ENCODE measurements at regions not wholly inside any gene's neighbourhood (a gene's known extent, or its start where the extent isn't known, plus 50 kb on each side); places are given as distances from the start of the nearest gene placed in this dataset.

DNA sequence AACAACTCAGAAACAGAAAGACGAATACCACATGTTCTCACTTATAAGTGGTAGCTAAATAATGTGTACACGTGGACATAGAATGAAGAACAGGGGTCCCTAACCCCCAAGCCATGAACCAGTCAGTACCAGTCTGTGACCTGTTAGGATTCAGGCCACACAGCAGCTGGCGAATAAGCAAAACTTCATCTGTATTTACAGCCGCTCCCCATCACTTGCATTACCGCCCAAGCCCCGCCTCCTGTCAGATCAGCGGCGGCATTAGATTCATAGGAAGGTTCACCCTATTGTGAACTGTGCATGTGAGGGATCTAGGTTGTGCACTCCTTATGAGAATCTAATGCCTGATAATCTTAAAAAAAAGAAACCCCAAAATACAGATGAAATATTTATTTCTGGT lies 1128.7 kb downstream of the NLGN4X start:
- H3K9me3 ChIP-seq (ENCODE audit: severe bottlenecking): no peaks in the 10 kb centered on the region
- TF ChIP-seq, protein P1, sequence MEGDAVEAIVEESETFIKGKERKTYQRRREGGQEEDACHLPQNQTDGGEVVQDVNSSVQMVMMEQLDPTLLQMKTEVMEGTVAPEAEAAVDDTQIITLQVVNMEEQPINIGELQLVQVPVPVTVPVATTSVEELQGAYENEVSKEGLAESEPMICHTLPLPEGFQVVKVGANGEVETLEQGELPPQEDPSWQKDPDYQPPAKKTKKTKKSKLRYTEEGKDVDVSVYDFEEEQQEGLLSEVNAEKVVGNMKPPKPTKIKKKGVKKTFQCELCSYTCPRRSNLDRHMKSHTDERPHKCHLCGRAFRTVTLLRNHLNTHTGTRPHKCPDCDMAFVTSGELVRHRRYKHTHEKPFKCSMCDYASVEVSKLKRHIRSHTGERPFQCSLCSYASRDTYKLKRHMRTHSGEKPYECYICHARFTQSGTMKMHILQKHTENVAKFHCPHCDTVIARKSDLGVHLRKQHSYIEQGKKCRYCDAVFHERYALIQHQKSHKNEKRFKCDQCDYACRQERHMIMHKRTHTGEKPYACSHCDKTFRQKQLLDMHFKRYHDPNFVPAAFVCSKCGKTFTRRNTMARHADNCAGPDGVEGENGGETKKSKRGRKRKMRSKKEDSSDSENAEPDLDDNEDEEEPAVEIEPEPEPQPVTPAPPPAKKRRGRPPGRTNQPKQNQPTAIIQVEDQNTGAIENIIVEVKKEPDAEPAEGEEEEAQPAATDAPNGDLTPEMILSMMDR (IDR thresholded peaks at IDR 0.05; ENCODE audit: poor library complexity, severe bottlenecking): no peak
- no peak overlapping the region for H3K27ac ChIP-seq (ENCODE audit: poor library complexity, severe bottlenecking)
- no peak for DNase-seq (ENCODE audit: low spot score)
- no peaks in the 10 kb centered on the region for H3K36me3 ChIP-seq (ENCODE audit: low read depth)
- ATAC-seq (ENCODE audit: low read depth): no peak
- H3K4me1 ChIP-seq (ENCODE audit: insufficient read depth, poor library complexity, severe bottlenecking): no peaks in the 10 kb centered on the region
- no peaks in the 10 kb centered on the region for H3K27me3 ChIP-seq (ENCODE audit: insufficient read depth, poor library complexity, severe bottlenecking)
- no peak overlapping the region for H3K4me3 ChIP-seq (ENCODE audit: severe bottlenecking)

DNA sequence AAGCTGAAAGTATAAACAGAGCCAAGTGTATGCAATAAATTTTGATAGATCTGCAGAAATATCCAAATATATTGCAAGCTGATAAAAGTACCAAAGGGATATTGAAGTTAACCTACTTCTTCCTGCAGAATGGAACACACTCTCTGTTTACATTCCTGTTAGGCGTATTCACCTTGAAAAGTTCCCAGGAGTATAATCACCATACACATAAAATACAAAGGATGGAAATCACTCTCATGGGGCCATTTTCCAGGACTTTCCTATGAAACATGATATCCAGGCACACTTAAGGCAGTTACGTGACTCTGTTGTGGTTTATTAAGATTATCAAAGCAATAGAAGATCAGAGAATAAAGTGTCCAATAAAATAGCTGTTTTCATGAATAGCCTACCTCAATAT lies 1142.3 kb downstream of the NLGN4X start:
- Histone ChIP-seq H3K4me1 (ENCODE audit: insufficient read depth, poor library complexity, severe bottlenecking) (no peaks in the 10 kb centered on the region), H3K9me3 (ENCODE audit: severe bottlenecking) (no peaks in the 10 kb centered on the region), H3K27me3 (ENCODE audit: insufficient read depth, poor library complexity, severe bottlenecking) (no peaks in the 10 kb centered on the region), H3K36me3 (ENCODE audit: low read depth) (no peaks in the 10 kb centered on the region), H3K27ac (ENCODE audit: poor library complexity, severe bottlenecking) (no peak overlapping the region), H3K4me3 (ENCODE audit: severe bottlenecking) (no peak overlapping the region)
- ATAC-seq (ENCODE audit: low read depth) (peak; percentile 57), DNase-seq (ENCODE audit: low spot score) (no peak)
- TF ChIP-seq, protein P1 (IDR thresholded peaks at IDR 0.05; ENCODE audit: poor library complexity, severe bottlenecking): no peak

DNA sequence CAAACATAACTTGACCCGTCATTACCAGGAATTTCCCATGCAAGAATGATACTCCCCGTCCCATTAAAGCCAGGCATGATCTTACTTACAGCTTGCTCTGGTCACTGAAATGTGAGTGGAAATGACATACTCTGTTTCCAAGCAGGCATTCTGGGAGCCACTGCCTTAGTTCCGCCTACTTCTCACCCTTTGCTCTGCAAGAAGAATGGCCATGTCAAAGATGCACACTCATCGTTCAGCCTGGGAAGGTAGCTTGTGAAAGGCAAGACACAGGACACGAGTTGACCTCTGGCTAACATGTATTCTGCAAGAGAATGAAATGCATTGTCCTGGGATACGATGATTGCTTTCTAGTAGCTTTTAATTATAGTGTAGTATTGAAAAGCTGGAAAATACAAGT lies 1144.4 kb downstream of the NLGN4X start:
- Histone ChIP-seq H3K27me3 (ENCODE audit: insufficient read depth, poor library complexity, severe bottlenecking) (no peaks in the 10 kb centered on the region), H3K4me1 (ENCODE audit: insufficient read depth, poor library complexity, severe bottlenecking) (no peaks in the 10 kb centered on the region), H3K9me3 (ENCODE audit: severe bottlenecking) (no peaks in the 10 kb centered on the region), H3K27ac (ENCODE audit: poor library complexity, severe bottlenecking) (no peak overlapping the region), H3K4me3 (ENCODE audit: severe bottlenecking) (no peak overlapping the region), H3K36me3 (ENCODE audit: low read depth) (no peaks in the 10 kb centered on the region)
- no peak for DNase-seq (ENCODE audit: low spot score)
- TF ChIP-seq, protein P1 (IDR thresholded peaks at IDR 0.05; ENCODE audit: poor library complexity, severe bottlenecking): no peak
- ATAC-seq (ENCODE audit: low read depth): no peak

DNA sequence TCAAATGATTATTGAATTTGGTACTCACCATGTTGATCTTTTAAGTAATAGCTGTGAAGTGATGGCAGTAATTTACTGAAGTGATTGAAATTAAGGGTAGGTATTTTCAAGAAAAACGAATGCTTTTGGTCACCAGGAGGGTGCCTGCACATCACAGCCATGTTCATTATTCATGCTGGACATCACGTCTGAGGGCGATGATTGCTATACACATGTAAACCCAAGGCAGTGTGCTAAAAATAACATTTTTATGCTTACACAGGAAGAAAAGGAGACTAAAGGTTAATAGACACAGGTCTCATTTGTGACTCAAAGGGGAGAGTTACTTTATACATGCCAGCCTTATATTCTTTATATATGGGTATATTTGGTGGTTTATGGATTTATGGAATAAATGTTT lies 1146.0 kb downstream of the NLGN4X start:
- H3K27ac ChIP-seq (ENCODE audit: poor library complexity, severe bottlenecking): no peak overlapping the region
- H3K9me3 ChIP-seq (ENCODE audit: severe bottlenecking): no peaks in the 10 kb centered on the region
- DNase-seq (ENCODE audit: low spot score) (no peak), ATAC-seq (ENCODE audit: low read depth) (no peak)
- H3K27me3 ChIP-seq (ENCODE audit: insufficient read depth, poor library complexity, severe bottlenecking): no peaks in the 10 kb centered on the region
- H3K4me1 ChIP-seq (ENCODE audit: insufficient read depth, poor library complexity, severe bottlenecking): no peaks in the 10 kb centered on the region
- H3K4me3 ChIP-seq (ENCODE audit: severe bottlenecking): no peak overlapping the region
- TF ChIP-seq, protein P1 (IDR thresholded peaks at IDR 0.05; ENCODE audit: poor library complexity, severe bottlenecking): no peak
- H3K36me3 ChIP-seq (ENCODE audit: low read depth): no peaks in the 10 kb centered on the region

DNA sequence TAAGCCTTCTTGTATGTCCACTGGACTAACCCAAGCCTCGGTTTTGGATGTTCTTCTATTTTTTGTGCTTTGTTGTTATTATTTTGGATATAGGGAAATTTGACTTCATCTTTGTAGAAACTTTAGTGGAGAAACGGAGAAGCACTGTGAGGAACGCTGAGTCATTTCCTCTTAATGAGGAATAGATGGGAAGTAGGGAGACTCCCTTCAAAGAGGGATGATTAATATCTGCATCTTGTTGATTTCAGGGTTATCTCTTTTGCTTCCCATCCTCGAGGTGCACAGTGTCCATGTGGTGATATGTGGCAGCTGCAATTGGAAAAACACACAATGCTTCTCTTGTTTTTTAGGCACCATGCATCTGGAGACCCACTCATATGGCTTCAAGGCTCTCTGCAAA lies 1147.9 kb downstream of the NLGN4X start:
- ATAC-seq (ENCODE audit: low read depth): peak; percentile 31; the same call in 1 of the 3 replicates

More for the DNA sequence above, 1147.9 kb downstream of the NLGN4X start:
- Histone ChIP-seq H3K4me1 (ENCODE audit: insufficient read depth, poor library complexity, severe bottlenecking) (no peaks in the 10 kb centered on the region), H3K27ac (ENCODE audit: poor library complexity, severe bottlenecking) (no peak overlapping the region), H3K27me3 (ENCODE audit: insufficient read depth, poor library complexity, severe bottlenecking) (no peaks in the 10 kb centered on the region), H3K9me3 (ENCODE audit: severe bottlenecking) (no peaks in the 10 kb centered on the region), H3K36me3 (ENCODE audit: low read depth) (no peaks in the 10 kb centered on the region), H3K4me3 (ENCODE audit: severe bottlenecking) (no peak overlapping the region)
- TF ChIP-seq, protein P1 (IDR thresholded peaks at IDR 0.05; ENCODE audit: poor library complexity, severe bottlenecking): no peak
- DNase-seq (ENCODE audit: low spot score): no peak

Data from RWPE2 (cell line).